Neural crest cell (in vitro differentiated cells): ENCODE measurements at regions not wholly inside any gene's neighbourhood (a gene's known extent, or its start where the extent isn't known, plus 50 kb on each side); places are given as distances from the start of the nearest gene placed in this dataset.

ENCODE experiments used
- DNase-seq: peaks from one replicate; pipeline ENCODE4 v3.0.0; 2021; ENCODE audit warnings: low read depth, mixed read lengths, low spot score
- H3K27ac Mint-ChIP-seq: one replicate; pipeline ENCODE4 v1.8.0; 2021; ENCODE audit warnings: mild to moderate bottlenecking, mixed read lengths; ENCODE audit not compliant: unreplicated experiment
- H3K27me3 Mint-ChIP-seq: 2 replicates; pipeline ENCODE4 v1.8.0; 2021; ENCODE audit warnings: low read depth, mild to moderate bottlenecking, mixed read lengths
- H3K36me3 Mint-ChIP-seq: 2 replicates; pipeline ENCODE4 v1.8.0; 2021; ENCODE audit warnings: low read depth, mild to moderate bottlenecking, mixed read lengths
- H3K4me1 Mint-ChIP-seq: 2 replicates; pipeline ENCODE4 v1.8.0; 2021; ENCODE audit warnings: mixed read lengths
- H3K4me3 Mint-ChIP-seq: one replicate; pipeline ENCODE4 v1.8.0; 2021; ENCODE audit warnings: mild to moderate bottlenecking, mixed read lengths
- H3K9me3 Mint-ChIP-seq: 2 replicates; pipeline ENCODE4 v1.8.0; 2021; ENCODE audit warnings: mixed read lengths
- TF ChIP-seq, protein P1 (sequence below): fragments of 200-600 bp; sonication (generic); conservative IDR thresholded peaks from 2 replicates; pipeline ENCODE4 v1.5.0; 2021; ENCODE audit warnings: antibody characterized with exemption, mild to moderate bottlenecking

DNA sequence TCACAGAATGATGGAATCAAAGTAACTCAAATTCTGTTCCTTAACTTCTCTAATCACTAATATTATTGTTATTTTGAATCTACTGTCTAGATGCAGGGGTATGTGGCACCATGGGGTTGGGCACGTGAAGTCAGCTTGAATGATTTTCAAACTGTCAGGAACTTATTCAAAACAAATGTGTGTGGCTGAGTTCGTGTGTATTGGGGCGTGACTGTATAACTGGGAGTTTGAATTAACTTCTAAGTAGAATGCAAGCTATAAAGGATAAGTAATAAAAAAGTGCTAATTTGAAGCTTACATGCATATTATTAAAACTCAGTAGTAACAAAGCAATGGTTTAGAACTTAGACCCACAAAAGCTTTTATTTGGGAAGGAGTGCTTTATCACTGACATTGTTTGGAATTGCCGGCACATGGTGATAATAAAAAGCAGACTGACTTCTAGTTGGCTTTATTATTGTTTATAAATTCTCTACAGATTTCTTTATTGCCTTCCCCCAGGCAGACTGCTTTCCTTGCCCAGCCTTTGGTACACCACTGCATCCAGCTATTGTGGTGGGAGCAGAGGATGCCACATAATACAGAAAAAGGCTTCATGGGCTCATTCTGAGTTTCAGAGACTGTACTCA lies 84.3 kb downstream of the TENT5C start:
- DNase-seq = no peak
- Mint-ChIP-seq H3K27ac (no peak overlapping the region), H3K4me3 (no peak overlapping the region), H3K4me1 (no peaks in the 10 kb centered on the region), H3K36me3 (no peaks in the 10 kb centered on the region), H3K9me3 (no peaks in the 10 kb centered on the region), H3K27me3 (peaks cover 16% of the 10 kb centered on the region)
- TF ChIP-seq, protein P1, sequence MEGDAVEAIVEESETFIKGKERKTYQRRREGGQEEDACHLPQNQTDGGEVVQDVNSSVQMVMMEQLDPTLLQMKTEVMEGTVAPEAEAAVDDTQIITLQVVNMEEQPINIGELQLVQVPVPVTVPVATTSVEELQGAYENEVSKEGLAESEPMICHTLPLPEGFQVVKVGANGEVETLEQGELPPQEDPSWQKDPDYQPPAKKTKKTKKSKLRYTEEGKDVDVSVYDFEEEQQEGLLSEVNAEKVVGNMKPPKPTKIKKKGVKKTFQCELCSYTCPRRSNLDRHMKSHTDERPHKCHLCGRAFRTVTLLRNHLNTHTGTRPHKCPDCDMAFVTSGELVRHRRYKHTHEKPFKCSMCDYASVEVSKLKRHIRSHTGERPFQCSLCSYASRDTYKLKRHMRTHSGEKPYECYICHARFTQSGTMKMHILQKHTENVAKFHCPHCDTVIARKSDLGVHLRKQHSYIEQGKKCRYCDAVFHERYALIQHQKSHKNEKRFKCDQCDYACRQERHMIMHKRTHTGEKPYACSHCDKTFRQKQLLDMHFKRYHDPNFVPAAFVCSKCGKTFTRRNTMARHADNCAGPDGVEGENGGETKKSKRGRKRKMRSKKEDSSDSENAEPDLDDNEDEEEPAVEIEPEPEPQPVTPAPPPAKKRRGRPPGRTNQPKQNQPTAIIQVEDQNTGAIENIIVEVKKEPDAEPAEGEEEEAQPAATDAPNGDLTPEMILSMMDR = no peak

GRCh38 chr1:117691942-117692341 lies 86.1 kb downstream of the TENT5C start:
- TF ChIP-seq, protein P1 = no peak
- Mint-ChIP-seq H3K4me1 (no peaks in the 10 kb centered on the region), H3K27me3 (peaks cover 16% of the 10 kb centered on the region), H3K36me3 (no peaks in the 10 kb centered on the region), H3K27ac (no peak overlapping the region), H3K9me3 (no peaks in the 10 kb centered on the region), H3K4me3 (no peak overlapping the region)
- DNase-seq = no peak

DNA sequence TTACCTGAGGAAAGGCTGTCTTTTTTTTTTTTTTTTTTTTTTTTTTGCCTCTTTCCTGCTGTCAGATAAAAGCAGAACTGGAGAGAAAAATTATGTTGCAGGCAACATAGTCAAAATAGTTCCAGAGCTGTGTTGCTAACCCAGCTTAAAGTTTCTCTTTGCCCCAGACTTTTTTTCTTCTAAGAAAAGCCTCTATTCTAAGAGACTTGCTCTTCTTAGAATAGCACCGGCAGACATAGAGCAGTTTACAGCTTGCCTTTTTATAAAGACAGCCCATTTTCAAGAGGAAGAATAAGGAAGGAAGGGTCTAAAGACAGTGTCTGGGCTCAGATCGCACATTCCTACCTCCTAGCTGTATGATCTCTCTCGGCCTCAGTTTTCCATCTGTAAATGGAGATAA lies 88.7 kb downstream of the TENT5C start:
- H3K36me3 Mint-ChIP-seq = no peaks in the 10 kb centered on the region
- no peak overlapping the region for H3K27ac Mint-ChIP-seq
- H3K27me3 Mint-ChIP-seq = peaks cover 17% of the 10 kb centered on the region
- no peak for DNase-seq
- H3K9me3 Mint-ChIP-seq = no peaks in the 10 kb centered on the region
- TF ChIP-seq, protein P1 = no peak
- H3K4me3 Mint-ChIP-seq = no peak overlapping the region
- no peaks in the 10 kb centered on the region for H3K4me1 Mint-ChIP-seq

DNA sequence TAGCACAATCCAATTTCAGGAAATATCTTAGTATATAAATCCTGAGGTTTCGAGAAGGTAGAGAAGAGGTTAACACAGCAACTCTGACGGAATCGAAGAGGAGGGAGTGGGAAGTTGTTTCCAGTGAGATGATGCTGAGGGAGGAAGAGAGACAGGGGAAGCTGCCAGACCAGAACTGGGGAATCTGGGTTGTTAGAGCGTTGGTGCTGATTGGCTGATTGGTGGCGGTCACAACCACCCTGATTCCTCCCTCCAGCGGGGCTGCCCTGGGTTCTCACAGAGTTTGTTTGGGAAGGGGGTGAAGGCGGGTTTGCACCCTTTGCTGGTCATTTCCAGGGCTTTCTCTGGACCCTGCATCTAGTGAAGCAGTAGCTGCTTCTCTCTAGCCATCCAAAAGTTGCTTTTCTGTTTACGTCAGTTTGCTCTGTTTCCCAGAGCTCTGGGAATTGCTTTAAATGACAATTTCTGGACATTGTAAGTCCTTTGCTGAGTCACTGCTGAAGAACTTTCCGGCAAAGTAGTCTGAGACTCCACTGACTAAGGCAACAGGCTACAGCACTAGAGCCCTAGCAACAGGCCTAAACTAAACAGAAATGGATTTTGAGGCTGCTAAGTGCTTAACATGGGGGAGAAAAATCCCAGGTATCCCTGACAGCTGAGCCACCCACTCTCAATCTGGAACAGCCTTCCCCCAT lies 90.1 kb downstream of the TENT5C start:
- peaks cover 9% of the 10 kb centered on the region for H3K27me3 Mint-ChIP-seq
- peak overlapping the region; percentile 68 for H3K27ac Mint-ChIP-seq
- DNase-seq = no peak
- H3K9me3 Mint-ChIP-seq = no peaks in the 10 kb centered on the region
- TF ChIP-seq, protein P1 = no peak
- no peaks in the 10 kb centered on the region for H3K4me1 Mint-ChIP-seq
- H3K36me3 Mint-ChIP-seq = no peaks in the 10 kb centered on the region
- H3K4me3 Mint-ChIP-seq = no peak overlapping the region

- H3K27me3 Mint-ChIP-seq = peaks cover 3% of the 10 kb centered on the region
- no peak for DNase-seq
- H3K4me3 Mint-ChIP-seq = no peak overlapping the region
- no peaks in the 10 kb centered on the region for H3K9me3 Mint-ChIP-seq
- TF ChIP-seq, protein P1 = no peak
- H3K36me3 Mint-ChIP-seq = no peaks in the 10 kb centered on the region
- H3K4me1 Mint-ChIP-seq = no peaks in the 10 kb centered on the region
- H3K27ac Mint-ChIP-seq = no peak overlapping the region
Observed at GRCh38 chr1:117696561-117696960, 90.7 kb downstream of the TENT5C start.
